Mesenchymal stem cell (in vitro differentiated cells and primary cell): ENCODE measurements at regions not wholly inside any gene's neighbourhood (a gene's known extent, or its start where the extent isn't known, plus 50 kb on each side); places are given as distances from the start of the nearest gene placed in this dataset.

Experiments used
- DNase-seq: peaks from one replicate; pipeline ENCODE4 v3.0.0-alpha.2; 2013
- H2AFZ ChIP-seq: one replicate; pipeline ENCODE4 v1.6.1; 2013; ENCODE audit warnings: low read depth, mild to moderate bottlenecking, control low read depth, inconsistent platforms, low read length, moderate library complexity
- H2AK5ac ChIP-seq: 2 replicates; pipeline ENCODE4 v1.6.1; 2013; ENCODE audit warnings: low read length, moderate library complexity, mild to moderate bottlenecking, inconsistent platforms; ENCODE audit not compliant: severe bottlenecking
- H2BK120ac ChIP-seq: one replicate; pipeline ENCODE4 v1.6.1; 2013; ENCODE audit warnings: low read depth, mild to moderate bottlenecking, inconsistent platforms, low read length, moderate library complexity
- H2BK12ac ChIP-seq, 2 experiments: one replicate each; pipeline ENCODE4 v1.6.1; 2013; ENCODE audit warnings: inconsistent platforms in 2 of 2, low read length in 2 of 2, mild to moderate bottlenecking in 2 of 2, moderate library complexity in 2 of 2, control low read depth in 1 of 2
- H2BK15ac ChIP-seq: one replicate; pipeline ENCODE4 v1.6.1; 2013; ENCODE audit warnings: mild to moderate bottlenecking, low read depth, inconsistent platforms; ENCODE audit not compliant: poor library complexity, severe bottlenecking
- H2BK5ac ChIP-seq: 2 replicates; pipeline ENCODE4 v1.6.1; 2013; ENCODE audit warnings: low read depth, mild to moderate bottlenecking, low read length, control low read depth, inconsistent platforms; ENCODE audit not compliant: poor library complexity, severe bottlenecking
- H3K14ac ChIP-seq, 2 experiments: one replicate each; pipeline ENCODE4 v1.6.1; 2013; ENCODE audit warnings: inconsistent platforms in 2 of 2, low read length in 2 of 2, control low read depth in 1 of 2, mild to moderate bottlenecking in 1 of 2, moderate library complexity in 1 of 2
- H3K18ac ChIP-seq, 2 experiments: one replicate each; pipeline ENCODE4 v1.6.1; 2013; ENCODE audit warnings: inconsistent platforms in 2 of 2, low read length in 2 of 2, control low read depth in 1 of 2, low read depth in 1 of 2, mild to moderate bottlenecking in 1 of 2
- H3K23ac ChIP-seq, 2 experiments: one replicate each; pipeline ENCODE4 v1.6.1; 2013; ENCODE audit warnings: inconsistent platforms in 2 of 2, low read length in 2 of 2, mild to moderate bottlenecking in 2 of 2, moderate library complexity in 2 of 2, control low read depth in 1 of 2
- H3K27ac ChIP-seq: 2 replicates; pipeline ENCODE4 v1.5.1; 2013; ENCODE audit warnings: mild to moderate bottlenecking, moderate library complexity, low read length, control low read depth, inconsistent platforms; ENCODE audit not compliant: poor library complexity, severe bottlenecking
- H3K27me3 ChIP-seq, 2 experiments: 2 replicates each; pipeline versions ENCODE4 v1.6.1 to v1.7.0; 2013; ENCODE audit warnings: low read length in 2 of 2, mild to moderate bottlenecking in 2 of 2, moderate library complexity in 2 of 2, control low read depth in 1 of 2, inconsistent platforms in 1 of 2; ENCODE audit not compliant: control insufficient read depth in 1 of 2, insufficient read depth in 1 of 2
- H3K36me3 ChIP-seq, 2 experiments: 2 replicates each; pipeline versions ENCODE4 v1.6.1 to v1.7.0; 2013; ENCODE audit warnings: low read length in 2 of 2, control low read depth in 1 of 2, inconsistent platforms in 1 of 2, low read depth in 1 of 2, mild to moderate bottlenecking in 1 of 2; ENCODE audit not compliant: insufficient read depth in 2 of 2, control insufficient read depth in 1 of 2
- H3K4ac ChIP-seq, 2 experiments: one replicate each; pipeline ENCODE4 v1.6.1; 2013; ENCODE audit warnings: inconsistent platforms in 2 of 2, low read length in 2 of 2, mild to moderate bottlenecking in 2 of 2, moderate library complexity in 2 of 2, control low read depth in 1 of 2, low read depth in 1 of 2
- H3K4me1 ChIP-seq: 2 replicates; pipeline ENCODE4 v1.6.1; 2013; ENCODE audit warnings: low read depth, low read length, control low read depth; ENCODE audit not compliant: control insufficient read depth, insufficient read depth
- H3K4me2 ChIP-seq: 2 replicates; pipeline ENCODE4 v1.6.1; 2013; ENCODE audit warnings: low read length, mild to moderate bottlenecking, inconsistent platforms; ENCODE audit not compliant: poor library complexity, severe bottlenecking
- H3K4me3 ChIP-seq, 2 experiments: 2 replicates each; pipeline versions ENCODE4 v1.5.1 to v1.7.0; 2013; ENCODE audit warnings: low read length in 2 of 2, mild to moderate bottlenecking in 2 of 2, control low read depth in 1 of 2, low read depth in 1 of 2; ENCODE audit not compliant: insufficient read depth in 1 of 2
- H3K79me1 ChIP-seq: replicated peaks from 2 replicates; pipeline ENCODE4 v1.6.1; 2013; ENCODE audit warnings: mild to moderate bottlenecking, control low read depth, low read length, inconsistent platforms; ENCODE audit not compliant: poor library complexity, severe bottlenecking
- H3K9ac ChIP-seq: 2 replicates; pipeline ENCODE4 v1.7.0; 2013; ENCODE audit warnings: mild to moderate bottlenecking, low read length, moderate library complexity
- H3K9me3 ChIP-seq: 2 replicates; pipeline ENCODE4 v1.7.0; 2013; ENCODE audit warnings: mild to moderate bottlenecking, low read length; ENCODE audit not compliant: control insufficient read depth
- H4K8ac ChIP-seq: one replicate; pipeline ENCODE4 v1.6.1; 2013; ENCODE audit warnings: inconsistent platforms, mild to moderate bottlenecking, low read length, moderate library complexity
- H4K91ac ChIP-seq: one replicate; pipeline ENCODE4 v1.6.1; 2013; ENCODE audit warnings: mild to moderate bottlenecking, low read length, inconsistent platforms
- WGBS: methylation state at CpG from one replicate; pipeline ENCODE4 v1.1.7; 2013; ENCODE audit warnings: mixed read lengths; 5-methylcytosine and 5-hydroxymethylcytosine counted together

DNA sequence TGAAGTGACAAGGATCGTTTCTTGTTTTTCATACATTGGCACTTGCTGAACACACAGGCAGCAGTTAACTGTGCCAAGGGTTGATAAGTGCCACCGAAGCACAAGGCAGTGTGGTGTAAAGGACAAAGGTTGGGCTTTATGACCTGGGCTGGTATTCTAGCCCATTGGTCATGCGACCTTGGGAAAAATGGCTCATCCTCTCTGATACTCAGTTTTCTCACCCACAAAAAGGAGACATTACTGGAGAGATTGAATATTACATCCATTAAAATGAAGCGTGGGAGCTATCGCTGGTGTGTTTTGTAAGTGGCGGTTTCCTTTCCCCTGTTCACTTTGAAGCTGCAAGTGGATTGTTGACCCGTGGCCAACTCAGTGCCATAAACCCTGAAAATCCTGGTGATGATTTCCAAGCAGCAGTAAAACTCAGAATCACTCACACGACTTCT, 216.9 kb downstream of the HAPSTR1 start:
- no peak overlapping the region for H3K4me3 ChIP-seq
- no peak overlapping the region for H2AK5ac ChIP-seq
- H4K91ac ChIP-seq, result no peak overlapping the region
- no peak overlapping the region for H2AFZ ChIP-seq
- no peak overlapping the region for H3K4ac ChIP-seq
- no peak overlapping the region for H3K23ac ChIP-seq
- DNase-seq, result no peak
- H3K14ac ChIP-seq, result no peak overlapping the region
- no peaks in the 10 kb centered on the region for H3K27me3 ChIP-seq
- H3K9me3 ChIP-seq, result no peaks in the 10 kb centered on the region
- H3K27ac ChIP-seq, result no peak overlapping the region
- H2BK15ac ChIP-seq, result no peak overlapping the region
- no peak overlapping the region for H2BK120ac ChIP-seq
- H3K18ac ChIP-seq, result no peak overlapping the region
- H3K9ac ChIP-seq, result no peak overlapping the region
- no peaks in the 10 kb centered on the region for H3K36me3 ChIP-seq
- H3K79me1 ChIP-seq, result no peaks in the 10 kb centered on the region
- no peak overlapping the region for H4K8ac ChIP-seq
- H3K4me1 ChIP-seq, result no peaks in the 10 kb centered on the region
- no peak overlapping the region for H3K4me2 ChIP-seq
- H2BK12ac ChIP-seq, result no peak overlapping the region
- 56% methylated on average over 7 of the region's 8 CpGs for WGBS
- no peak overlapping the region for H2BK5ac ChIP-seq

DNA sequence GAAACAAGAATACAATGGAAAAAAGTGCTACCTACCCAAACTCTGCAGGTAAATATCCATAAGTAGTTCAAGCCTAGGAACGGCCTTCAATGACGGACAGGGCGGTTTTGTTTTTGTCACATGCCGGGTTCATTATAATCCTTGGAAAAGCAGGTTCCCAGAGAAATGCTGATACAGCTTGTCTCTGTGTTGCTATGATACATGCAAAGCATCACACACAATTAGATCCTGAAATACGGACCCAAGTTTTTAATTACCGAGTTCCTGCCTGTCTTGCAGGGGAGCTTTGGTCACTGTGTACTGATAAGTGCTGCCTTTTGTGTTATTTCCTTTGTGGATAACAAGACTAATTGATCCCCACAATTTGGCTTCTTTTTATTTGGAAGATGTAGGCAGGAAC, 217.4 kb downstream of the HAPSTR1 start:
- Histone ChIP-seq H3K9me3 (no peaks in the 10 kb centered on the region), H2BK12ac (no peak overlapping the region), H3K36me3 (no peaks in the 10 kb centered on the region), H2BK5ac (no peak overlapping the region), H3K4me1 (no peaks in the 10 kb centered on the region), H2BK120ac (no peak overlapping the region), H3K18ac (no peak overlapping the region), H3K27ac (no peak overlapping the region), H3K4ac (no peak overlapping the region), H2AFZ (no peak overlapping the region), H3K79me1 (no peaks in the 10 kb centered on the region), H2BK15ac (no peak overlapping the region), H3K14ac (no peak overlapping the region), H4K8ac (no peak overlapping the region), H4K91ac (no peak overlapping the region), H3K9ac (no peak overlapping the region), H3K4me3 (no peak overlapping the region), H3K4me2 (no peak overlapping the region), H3K27me3 (no peaks in the 10 kb centered on the region), H3K23ac (no peak overlapping the region), H2AK5ac (no peak overlapping the region)
- no peak for DNase-seq
- WGBS, result 76% methylated on average over 6 of the region's 6 CpGs

DNA sequence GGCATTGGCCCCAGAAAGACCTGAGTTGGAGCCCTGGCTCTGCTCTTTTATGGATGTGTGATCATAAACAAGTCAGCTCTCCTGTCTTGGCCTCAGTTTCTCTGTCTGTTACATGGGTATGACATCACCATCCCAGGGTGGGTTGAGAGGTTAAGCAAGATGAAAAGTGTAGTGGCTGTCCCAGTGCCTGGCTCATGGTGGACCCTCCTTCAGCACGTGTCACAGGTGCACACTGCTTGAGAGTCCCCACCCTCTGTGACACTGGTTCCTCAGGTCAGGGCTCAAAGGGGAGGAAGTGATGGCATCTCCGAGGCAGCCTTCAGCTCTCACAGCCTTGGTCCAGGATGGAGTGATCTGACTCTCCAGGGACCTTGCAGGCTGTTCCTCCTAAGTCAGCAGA, 218.4 kb downstream of the HAPSTR1 start:
- 56% methylated on average over 2 of the region's 2 CpGs for WGBS

DNA sequence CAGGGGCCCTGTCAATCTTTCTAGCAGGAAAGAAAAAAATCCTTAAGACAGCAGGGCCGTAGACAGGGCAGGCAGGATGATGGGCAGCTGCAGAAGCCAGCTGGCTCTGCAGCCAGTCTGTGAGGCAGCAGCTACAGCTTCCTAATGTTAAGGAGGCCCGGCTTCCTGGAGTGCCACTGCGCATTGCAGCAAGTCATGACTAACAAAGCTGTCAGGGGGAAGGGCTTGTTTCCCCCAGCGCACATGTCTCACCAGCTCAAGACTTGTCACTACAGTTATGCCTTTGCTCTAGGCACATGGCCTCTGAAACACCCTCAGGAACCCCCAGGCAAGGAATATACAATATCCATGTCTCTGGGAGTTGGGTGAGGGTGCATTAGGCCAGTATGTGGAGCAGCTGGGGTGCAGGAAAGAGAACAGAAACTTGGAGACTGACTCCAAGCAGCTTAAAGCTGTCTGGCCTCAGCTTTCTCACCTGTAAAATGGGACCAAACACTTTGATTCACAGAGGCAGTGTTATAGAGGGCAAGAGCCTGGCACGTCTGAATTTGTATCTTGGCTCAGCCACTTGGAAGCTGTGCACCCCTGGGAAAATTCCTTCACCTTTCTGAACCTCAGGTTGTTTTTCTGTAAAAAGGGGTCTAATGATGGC, 220.0 kb downstream of the HAPSTR1 start:
- Histone ChIP-seq H3K9me3 (no peaks in the 10 kb centered on the region), H3K27ac (no peak overlapping the region), H3K79me1 (no peaks in the 10 kb centered on the region), H3K36me3 (no peaks in the 10 kb centered on the region), H3K4me2 (no peak overlapping the region), H3K18ac (no peak overlapping the region), H4K91ac (no peak overlapping the region), H3K4ac (no peak overlapping the region), H2AK5ac (no peak overlapping the region), H3K14ac (no peak overlapping the region), H3K4me3 (no peak overlapping the region), H3K27me3 (no peaks in the 10 kb centered on the region), H3K23ac (no peak overlapping the region), H2BK12ac (no peak overlapping the region), H3K9ac (no peak overlapping the region), H2BK15ac (no peak overlapping the region), H2BK120ac (no peak overlapping the region), H2AFZ (no peak overlapping the region), H4K8ac (no peak overlapping the region), H3K4me1 (no peaks in the 10 kb centered on the region), H2BK5ac (no peak overlapping the region)
- WGBS, result 40% methylated on average over 4 of the region's 5 CpGs
- DNase-seq, result no peak

More for the DNA sequence above, 218.4 kb downstream of the HAPSTR1 start:
- no peaks in the 10 kb centered on the region for H3K4me1 ChIP-seq
- no peak overlapping the region for H3K23ac ChIP-seq
- DNase-seq, result no peak
- H3K4me3 ChIP-seq, result no peak overlapping the region
- H3K36me3 ChIP-seq, result no peaks in the 10 kb centered on the region
- no peak overlapping the region for H3K9ac ChIP-seq
- no peak overlapping the region for H2AK5ac ChIP-seq
- no peak overlapping the region for H3K4ac ChIP-seq
- no peak overlapping the region for H3K27ac ChIP-seq
- no peak overlapping the region for H4K91ac ChIP-seq
- no peak overlapping the region for H3K18ac ChIP-seq
- H2BK12ac ChIP-seq, result no peak overlapping the region
- H3K14ac ChIP-seq, result no peak overlapping the region
- no peak overlapping the region for H2BK120ac ChIP-seq
- no peak overlapping the region for H4K8ac ChIP-seq
- no peak overlapping the region for H3K4me2 ChIP-seq
- no peaks in the 10 kb centered on the region for H3K27me3 ChIP-seq
- H2AFZ ChIP-seq, result no peak overlapping the region
- no peak overlapping the region for H2BK15ac ChIP-seq
- H3K79me1 ChIP-seq, result no peaks in the 10 kb centered on the region
- H3K9me3 ChIP-seq, result no peaks in the 10 kb centered on the region
- H2BK5ac ChIP-seq, result no peak overlapping the region
